HG03108 (cell line): ENCODE measurements at regions not wholly inside any gene's neighbourhood (a gene's known extent, or its start where the extent isn't known, plus 50 kb on each side); places are given as distances from the start of the nearest gene placed in this dataset.

Source experiments
- ATAC-seq: cut with Tn5 transposase; IDR thresholded peaks from one replicate; pipeline ENCODE4 v1.9.1; 2021; ENCODE audit warnings: moderate library complexity; ENCODE audit not compliant: unreplicated experiment

GRCh38 chr2:37781028-37781427 lies 109.6 kb upstream of the CDC42EP3 start:
- ATAC-seq = no peak

GRCh38 chr2:37782155-37782673 lies 110.8 kb upstream of the CDC42EP3 start:
- ATAC-seq = no peak

- ATAC-seq = no peak
These were observed 111.4 kb upstream of the CDC42EP3 start for GRCh38 chr2:37782721-37783371.

GRCh38 chr2:37783545-37783944 lies 112.1 kb upstream of the CDC42EP3 start:
- no peak for ATAC-seq

GRCh38 chr2:37784071-37784758 lies 112.8 kb upstream of the CDC42EP3 start:
- no peak for ATAC-seq

- ATAC-seq = no peak
These were observed 113.3 kb upstream of the CDC42EP3 start for GRCh38 chr2:37784759-37785149.

- ATAC-seq = no peak
These were observed 114.8 kb upstream of the CDC42EP3 start for GRCh38 chr2:37786191-37786698.

- ATAC-seq = no peak
These were observed 115.4 kb upstream of the CDC42EP3 start for GRCh38 chr2:37786854-37787253.

GRCh38 chr2:37788602-37789209 lies 117.3 kb upstream of the CDC42EP3 start:
- no peak for ATAC-seq

GRCh38 chr2:37790019-37790418 lies 118.6 kb upstream of the CDC42EP3 start:
- no peak for ATAC-seq

- ATAC-seq = no peak
These were observed 119.0 kb upstream of the CDC42EP3 start for GRCh38 chr2:37790462-37790861.

- ATAC-seq = no peak
These were observed 120.9 kb upstream of the CDC42EP3 start for GRCh38 chr2:37792366-37792765.

GRCh38 chr2:37793004-37793403 lies 121.6 kb upstream of the CDC42EP3 start:
- no peak for ATAC-seq

- ATAC-seq = no peak
These were observed 123.3 kb upstream of the CDC42EP3 start for GRCh38 chr2:37794717-37795116.

GRCh38 chr2:37795456-37795855 lies 124.0 kb upstream of the CDC42EP3 start:
- no peak for ATAC-seq

- no peak for ATAC-seq
These were observed 124.5 kb upstream of the CDC42EP3 start for GRCh38 chr2:37795938-37796337.

GRCh38 chr2:37796481-37796880 lies 125.0 kb upstream of the CDC42EP3 start:
- ATAC-seq = no peak

- ATAC-seq = no peak
These were observed 125.6 kb upstream of the CDC42EP3 start for GRCh38 chr2:37797081-37797480.

GRCh38 chr2:37798315-37799005 lies 126.6 kb upstream of the RMDN2 start:
- no peak for ATAC-seq

GRCh38 chr2:37800176-37800858 lies 124.8 kb upstream of the RMDN2 start:
- no peak for ATAC-seq
